Type B pancreatic cell (in vitro differentiated cells): ENCODE measurements at regions not wholly inside any gene's neighbourhood (a gene's known extent, or its start where the extent isn't known, plus 50 kb on each side); places are given as distances from the start of the nearest gene placed in this dataset.

ENCODE experiments used
- DNase-seq: peaks from one replicate; pipeline ENCODE4 v3.0.0; 2021; ENCODE audit warnings: mixed read lengths; ENCODE audit not compliant: unreplicated experiment; ENCODE audit errors: extremely low spot score
- H3K27ac Mint-ChIP-seq: 2 replicates; pipeline ENCODE4 v1.8.0; 2021; ENCODE audit warnings: mild to moderate bottlenecking, mixed read lengths
- H3K27me3 Mint-ChIP-seq: 2 replicates; pipeline ENCODE4 v1.8.0; 2021; ENCODE audit warnings: mixed read lengths
- H3K36me3 Mint-ChIP-seq: 2 replicates; pipeline ENCODE4 v1.8.0; 2021; ENCODE audit warnings: mixed read lengths
- H3K4me1 Mint-ChIP-seq: one replicate; pipeline ENCODE4 v1.8.0; 2021; ENCODE audit warnings: mixed read lengths; ENCODE audit not compliant: unreplicated experiment
- H3K4me3 Mint-ChIP-seq: 2 replicates; pipeline ENCODE4 v1.8.0; 2021; ENCODE audit warnings: mild to moderate bottlenecking, mixed read lengths
- H3K9me3 Mint-ChIP-seq: 2 replicates; pipeline ENCODE4 v1.8.0; 2021; ENCODE audit warnings: mixed read lengths
- CTCF ChIP-seq: fragments of 200-600 bp; sonication (generic); conservative IDR thresholded peaks from 2 replicates; pipeline ENCODE4 v1.5.0; 2021; ENCODE audit warnings: antibody characterized with exemption, mild to moderate bottlenecking

GRCh38 chr16:64469906-64470702 lies 651.8 kb downstream of the CDH11 start:
- DNase-seq: no peak
- Mint-ChIP-seq H3K9me3 (no peaks in the 10 kb centered on the region), H3K4me1 (no peaks in the 10 kb centered on the region), H3K36me3 (no peaks in the 10 kb centered on the region), H3K27ac (no peak overlapping the region), H3K4me3 (no peak overlapping the region), H3K27me3 (peaks cover 3% of the 10 kb centered on the region)
- no peak for TF ChIP-seq CTCF

DNA sequence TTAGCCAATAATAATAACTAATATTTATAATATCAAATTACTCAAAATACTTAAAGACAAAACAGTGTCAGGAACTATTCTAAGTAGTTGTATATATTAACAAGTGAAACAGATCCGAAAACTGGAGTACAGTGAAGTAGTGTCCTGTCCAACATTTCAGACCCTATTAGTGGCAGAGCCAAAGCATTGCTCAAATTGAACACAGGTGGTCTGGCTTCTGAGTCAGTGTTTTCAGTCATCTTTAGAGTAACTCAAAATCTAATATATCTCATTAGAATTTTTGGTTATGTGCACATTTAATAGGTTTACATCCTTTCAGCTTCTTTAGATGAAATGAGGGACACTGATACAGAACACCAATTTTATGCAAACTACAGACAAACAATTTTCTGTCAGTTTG lies 652.5 kb downstream of the CDH11 start:
- Mint-ChIP-seq H3K4me1 (no peaks in the 10 kb centered on the region), H3K27me3 (peaks cover 3% of the 10 kb centered on the region), H3K36me3 (no peaks in the 10 kb centered on the region), H3K9me3 (no peaks in the 10 kb centered on the region), H3K4me3 (no peak overlapping the region), H3K27ac (no peak overlapping the region)
- TF ChIP-seq CTCF: no peak
- no peak for DNase-seq

GRCh38 chr16:64468515-64469090 lies 653.3 kb downstream of the CDH11 start:
- H3K27ac Mint-ChIP-seq: no peak overlapping the region
- no peaks in the 10 kb centered on the region for H3K4me1 Mint-ChIP-seq
- no peak overlapping the region for H3K4me3 Mint-ChIP-seq
- H3K27me3 Mint-ChIP-seq: peaks cover 3% of the 10 kb centered on the region
- no peak for DNase-seq
- no peaks in the 10 kb centered on the region for H3K36me3 Mint-ChIP-seq
- H3K9me3 Mint-ChIP-seq: no peaks in the 10 kb centered on the region
- TF ChIP-seq CTCF: no peak

DNA sequence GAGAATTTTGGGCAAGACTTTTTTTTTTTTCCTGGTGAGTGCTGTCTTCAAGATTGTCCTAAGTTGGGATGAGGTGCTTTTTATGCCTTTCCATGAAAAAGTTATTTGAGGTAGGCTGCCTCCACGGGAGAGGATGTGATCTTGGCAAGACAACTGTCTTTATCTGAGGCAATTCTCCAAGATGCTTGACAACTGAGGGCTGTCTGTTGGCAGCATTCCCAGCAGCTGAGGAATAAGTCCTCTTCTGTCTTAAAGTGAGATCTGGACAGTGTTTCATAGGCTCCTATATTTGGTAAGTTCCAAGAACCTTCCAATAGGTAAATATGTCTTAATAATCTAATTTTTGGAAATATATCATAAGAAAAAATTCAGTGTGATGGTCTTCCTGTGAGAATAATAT lies 662.0 kb downstream of the CDH11 start:
- no peaks in the 10 kb centered on the region for H3K36me3 Mint-ChIP-seq
- no peaks in the 10 kb centered on the region for H3K4me1 Mint-ChIP-seq
- H3K9me3 Mint-ChIP-seq: no peaks in the 10 kb centered on the region
- H3K27me3 Mint-ChIP-seq: no peaks in the 10 kb centered on the region
- no peak overlapping the region for H3K4me3 Mint-ChIP-seq
- H3K27ac Mint-ChIP-seq: no peak overlapping the region
- no peak for DNase-seq
- TF ChIP-seq CTCF: no peak

DNA sequence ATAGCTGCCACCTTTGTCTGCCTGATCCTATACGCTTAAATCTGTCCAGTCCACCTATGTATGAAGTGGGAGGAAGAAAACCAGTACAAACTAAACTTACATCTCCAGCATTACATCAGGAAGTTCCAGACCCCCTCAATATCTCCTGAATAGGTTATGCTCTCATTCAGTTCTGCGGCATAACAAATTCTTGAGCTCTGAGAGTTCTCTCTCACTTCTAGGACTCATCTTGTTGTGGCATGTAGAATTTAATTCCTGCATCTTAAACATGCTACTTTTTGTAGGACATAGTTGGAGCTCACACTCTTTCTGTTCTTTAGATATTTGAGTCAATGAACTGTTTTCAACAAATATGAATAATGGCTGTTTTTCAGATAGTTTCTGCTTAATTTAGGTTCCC lies 662.5 kb downstream of the CDH11 start:
- no peak overlapping the region for H3K4me3 Mint-ChIP-seq

More for the DNA sequence above, 662.5 kb downstream of the CDH11 start:
- Mint-ChIP-seq H3K27ac (no peak overlapping the region), H3K9me3 (no peaks in the 10 kb centered on the region), H3K4me1 (no peaks in the 10 kb centered on the region), H3K36me3 (no peaks in the 10 kb centered on the region), H3K27me3 (no peaks in the 10 kb centered on the region)
- TF ChIP-seq CTCF: no peak
- DNase-seq: no peak
